Cardiac fibroblast (primary cell): ENCODE measurements at regions not wholly inside any gene's neighbourhood (a gene's known extent, or its start where the extent isn't known, plus 50 kb on each side); places are given as distances from the start of the nearest gene placed in this dataset.

Experiments used
- DNase-seq, 2 donors: peaks; one replicate each; pipeline versions ENCODE4 v3.0.0 to v3.0.0-alpha.2; 2010; ENCODE audit warnings: low read depth in 2 of 2
- H3K4me3 ChIP-seq, 2 donors: replicated peaks in 1 of 2; 1 replicate in 1 of 2; 2 replicates in 1 of 2; pipeline ENCODE4 v1.5.1; 2011; ENCODE audit warnings: low read depth in 2 of 2, low read length in 2 of 2, mild to moderate bottlenecking in 2 of 2, moderate library complexity in 1 of 2
- TF ChIP-seq, protein P1 (sequence below): IDR thresholded peaks from one replicate; pipeline ENCODE4 v1.5.1; 2011; ENCODE audit warnings: low read depth, mild to moderate bottlenecking, low read length, inconsistent platforms

DNA sequence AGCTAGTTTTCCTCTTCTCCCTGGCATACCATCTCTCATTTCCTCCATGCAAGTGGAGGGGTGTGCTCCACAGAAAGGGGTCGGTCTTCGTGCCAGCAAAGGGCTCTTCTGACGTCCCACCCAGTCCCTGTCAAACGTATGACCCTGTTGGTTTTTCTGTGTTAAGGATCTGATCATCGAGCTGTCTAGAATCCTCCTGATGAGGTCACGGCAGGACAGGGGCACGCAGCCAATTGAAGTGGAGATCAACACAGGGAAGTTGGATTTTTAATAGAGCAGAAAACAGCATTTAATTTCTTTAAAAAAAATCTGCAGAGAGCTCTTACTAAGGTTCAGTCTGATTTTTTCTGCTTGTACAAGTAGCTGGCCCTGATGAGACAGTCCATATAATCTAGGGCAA, 339.4 kb downstream of the TEX29 start:
- H3K4me3 ChIP-seq = no peak overlapping the region
- TF ChIP-seq, protein P1, sequence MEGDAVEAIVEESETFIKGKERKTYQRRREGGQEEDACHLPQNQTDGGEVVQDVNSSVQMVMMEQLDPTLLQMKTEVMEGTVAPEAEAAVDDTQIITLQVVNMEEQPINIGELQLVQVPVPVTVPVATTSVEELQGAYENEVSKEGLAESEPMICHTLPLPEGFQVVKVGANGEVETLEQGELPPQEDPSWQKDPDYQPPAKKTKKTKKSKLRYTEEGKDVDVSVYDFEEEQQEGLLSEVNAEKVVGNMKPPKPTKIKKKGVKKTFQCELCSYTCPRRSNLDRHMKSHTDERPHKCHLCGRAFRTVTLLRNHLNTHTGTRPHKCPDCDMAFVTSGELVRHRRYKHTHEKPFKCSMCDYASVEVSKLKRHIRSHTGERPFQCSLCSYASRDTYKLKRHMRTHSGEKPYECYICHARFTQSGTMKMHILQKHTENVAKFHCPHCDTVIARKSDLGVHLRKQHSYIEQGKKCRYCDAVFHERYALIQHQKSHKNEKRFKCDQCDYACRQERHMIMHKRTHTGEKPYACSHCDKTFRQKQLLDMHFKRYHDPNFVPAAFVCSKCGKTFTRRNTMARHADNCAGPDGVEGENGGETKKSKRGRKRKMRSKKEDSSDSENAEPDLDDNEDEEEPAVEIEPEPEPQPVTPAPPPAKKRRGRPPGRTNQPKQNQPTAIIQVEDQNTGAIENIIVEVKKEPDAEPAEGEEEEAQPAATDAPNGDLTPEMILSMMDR = no peak
- DNase-seq = no peak

DNA sequence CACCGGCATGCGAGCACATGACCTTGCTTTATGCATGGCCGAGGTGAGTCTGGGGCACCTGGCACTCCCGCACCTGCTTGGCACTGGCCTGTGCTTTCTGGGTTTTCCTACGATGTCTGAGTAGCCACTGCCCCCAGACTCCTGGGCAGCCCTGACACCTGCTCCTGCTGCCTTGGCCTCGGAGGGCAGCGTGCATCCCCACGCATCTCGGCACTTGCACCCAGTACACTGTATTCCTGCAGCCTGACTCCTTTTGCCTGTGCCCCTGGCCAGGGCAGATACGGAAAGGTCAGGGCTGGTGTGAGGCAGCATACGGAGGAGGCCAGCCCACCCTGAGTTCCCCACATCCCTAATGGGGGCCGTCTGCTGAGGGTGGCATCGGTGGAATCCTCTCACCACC, 340.6 kb downstream of the TEX29 start:
- no peak overlapping the region for H3K4me3 ChIP-seq
- no peak for DNase-seq
- TF ChIP-seq, protein P1 = no peak

DNA sequence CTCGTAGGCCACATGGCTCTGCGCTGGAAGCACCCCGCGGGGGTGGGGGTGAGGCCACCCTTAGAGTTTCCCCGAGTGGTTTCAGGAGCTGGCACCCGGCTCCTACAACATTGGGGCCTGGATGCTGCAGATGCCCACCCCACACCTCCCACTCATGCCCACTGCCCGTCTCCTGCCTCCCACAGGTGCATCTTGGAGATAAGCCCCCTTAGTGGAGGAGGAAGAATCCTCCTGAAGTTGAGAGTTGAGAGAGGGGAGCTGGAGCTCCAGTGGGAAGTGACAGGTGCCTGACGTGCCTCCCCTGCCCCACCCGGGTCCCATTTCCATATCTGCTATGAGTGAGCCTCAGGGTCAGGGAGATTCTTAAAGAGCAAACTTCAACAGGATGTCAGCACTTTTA, 341.3 kb downstream of the TEX29 start:
- TF ChIP-seq, protein P1 = no peak
- no peak for DNase-seq
- H3K4me3 ChIP-seq = no peak overlapping the region

DNA sequence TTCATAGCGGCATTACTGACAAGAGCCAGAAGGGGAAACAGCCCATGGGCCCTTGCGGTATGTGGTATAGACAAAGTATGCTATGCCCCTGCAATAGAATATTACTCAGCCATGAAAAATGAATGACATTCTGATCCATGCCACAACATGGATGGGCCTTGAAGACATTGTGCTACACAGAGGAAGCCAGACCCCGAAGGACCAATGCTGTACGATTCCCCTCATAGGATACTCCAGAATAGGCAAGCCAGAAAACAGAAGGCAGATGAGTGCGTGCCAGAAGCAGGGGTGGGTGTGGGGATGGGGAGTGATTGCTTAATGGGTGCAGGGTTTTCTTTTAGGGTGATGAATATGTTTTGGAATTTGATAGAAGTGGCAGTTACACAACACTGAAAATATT, 342.0 kb downstream of the TEX29 start:
- TF ChIP-seq, protein P1 = no peak
- no peak overlapping the region for H3K4me3 ChIP-seq
- DNase-seq = no peak

DNA sequence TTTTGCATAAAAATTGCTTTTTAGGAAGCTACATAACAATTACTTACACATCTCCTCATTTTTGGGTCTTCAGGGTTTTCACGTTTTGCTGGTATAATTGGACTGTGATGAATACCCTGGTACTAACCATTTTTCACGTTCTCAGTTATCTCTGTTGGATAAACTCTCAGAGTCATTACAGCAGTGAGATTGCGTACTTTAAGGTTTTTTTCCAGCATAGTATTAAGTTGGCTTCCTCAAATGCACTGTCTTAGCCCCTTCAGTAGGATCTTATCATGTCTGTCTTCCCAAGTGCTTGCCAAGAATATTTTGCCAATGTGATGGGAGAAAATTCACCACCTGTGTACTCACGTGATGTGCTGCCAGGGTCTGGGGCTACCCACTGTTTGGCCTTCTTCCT, 342.5 kb downstream of the TEX29 start:
- TF ChIP-seq, protein P1 = no peak
- DNase-seq = no peak
- H3K4me3 ChIP-seq = no peak overlapping the region

DNA sequence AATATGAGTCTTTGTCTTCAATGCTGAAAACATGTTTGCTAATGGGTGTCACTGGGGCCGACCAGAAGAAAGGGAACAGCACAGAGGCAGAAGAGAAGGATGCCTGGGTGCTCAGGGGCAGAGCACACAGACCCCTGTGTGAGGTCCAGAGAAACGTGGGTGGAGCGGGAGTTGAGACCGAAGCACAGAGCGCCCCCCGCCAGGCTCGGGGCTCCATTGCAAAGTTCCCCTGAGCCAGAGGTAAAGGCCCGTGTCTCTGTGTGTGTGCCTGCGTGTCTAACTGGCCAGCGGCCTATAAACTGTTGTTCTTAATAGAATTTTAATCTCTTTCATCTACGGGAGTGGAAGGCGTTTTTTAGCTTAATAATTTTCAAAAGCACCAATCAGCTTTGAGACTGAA, 343.1 kb downstream of the TEX29 start:
- H3K4me3 ChIP-seq = no peak overlapping the region
- DNase-seq = no peak
- TF ChIP-seq, protein P1 = no peak

DNA sequence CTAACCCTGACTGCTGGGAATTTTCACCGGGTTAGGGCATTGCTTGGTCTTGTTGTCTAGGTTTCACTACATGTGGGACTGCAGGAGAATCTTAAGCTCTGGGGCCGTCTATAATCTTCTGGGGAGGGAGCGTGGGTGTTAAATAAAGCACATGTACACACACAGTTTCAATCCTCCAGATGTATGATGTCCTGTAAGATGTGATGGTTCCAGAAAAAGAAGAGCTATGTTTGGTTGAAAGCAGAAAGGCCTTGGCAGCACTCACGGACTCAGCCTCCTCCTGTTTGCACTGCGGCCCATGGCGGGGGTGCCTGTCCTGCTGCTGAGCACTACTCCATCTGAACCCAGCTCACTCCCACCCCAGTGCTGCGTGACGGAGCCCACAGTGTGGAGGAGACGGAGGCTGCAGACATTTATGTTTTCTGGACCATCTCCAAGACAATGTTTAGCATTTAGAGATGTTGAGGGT, 343.5 kb downstream of the TEX29 start:
- TF ChIP-seq, protein P1 = no peak
- DNase-seq = no peak
- no peak overlapping the region for H3K4me3 ChIP-seq
